ENCODE measurements at regions not wholly inside any gene's neighbourhood (a gene's known extent, or its start where the extent isn't known, plus 50 kb on each side); places are given as distances from the start of the nearest gene placed in this dataset.

DNA sequence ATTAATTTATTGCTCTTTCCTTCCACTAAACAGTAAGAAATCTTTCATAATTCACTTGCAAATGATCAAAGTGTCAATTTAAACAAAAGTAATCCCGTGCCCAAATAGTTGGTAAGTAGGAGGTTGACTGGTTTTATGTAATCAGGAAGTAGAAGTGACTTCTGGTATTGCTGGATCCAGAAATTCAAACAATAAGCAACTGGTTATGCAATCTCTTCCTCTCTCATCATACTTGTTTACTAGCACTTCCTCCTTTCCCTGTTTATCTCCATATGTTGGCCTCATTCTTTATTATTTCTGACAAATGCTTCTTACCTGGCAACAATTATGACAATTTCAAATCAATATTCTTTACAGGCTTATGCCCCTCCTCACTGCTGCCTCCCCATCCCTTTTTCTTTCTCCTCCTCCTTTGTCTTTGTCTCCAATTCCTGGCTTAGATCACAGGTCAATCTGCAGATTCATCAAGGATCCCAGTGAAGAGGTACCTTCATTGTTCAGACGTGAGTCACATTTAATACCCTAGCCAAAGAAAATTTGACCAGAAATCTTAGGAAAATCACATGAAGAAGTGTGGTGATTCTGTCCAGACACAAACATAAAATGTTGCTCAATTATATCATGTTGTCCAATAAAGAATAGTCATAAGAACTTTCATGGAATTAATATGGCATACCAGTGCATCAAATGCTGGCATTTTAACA lies 323.2 kb upstream of the PCDH7 start:
- CTCF ChIA-PET = no interaction called here
- DNase-seq (no peak), ATAC-seq (no peak)
- Mint-ChIP-seq H3K9me3 (ENCODE audit: insufficient read depth) (peaks cover 4% of the 10 kb centered on the region), H3K4me1 (ENCODE audit: low read depth) (no peaks in the 10 kb centered on the region), H3K36me3 (ENCODE audit: low read depth) (no peaks in the 10 kb centered on the region), H3K27me3 (ENCODE audit: low read depth) (no peaks in the 10 kb centered on the region), H3K27ac (no peak overlapping the region), H3K4me3 (no peak overlapping the region)
- POLR2A ChIA-PET = no interaction called here

DNA sequence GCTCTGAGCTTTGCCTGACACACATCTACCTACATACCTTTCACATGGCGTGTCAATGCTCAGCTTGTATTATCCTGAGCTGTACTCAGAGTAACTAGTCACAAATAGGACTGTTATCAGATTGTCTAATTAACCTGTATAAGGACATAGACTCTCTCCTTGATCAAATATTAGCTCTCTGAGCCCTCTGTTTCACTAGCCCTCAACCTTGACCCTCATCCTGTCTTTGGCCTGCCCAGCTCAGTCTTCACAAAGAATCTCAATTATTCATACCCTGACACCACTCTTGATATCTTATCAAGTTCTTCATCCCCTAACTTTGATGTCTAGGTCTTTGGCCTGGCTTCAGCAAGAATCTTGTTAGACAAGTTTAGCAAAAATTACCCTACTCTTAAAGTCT lies 320.7 kb upstream of the PCDH7 start:
- H3K4me3 Mint-ChIP-seq = no peak overlapping the region
- H3K36me3 Mint-ChIP-seq (ENCODE audit: low read depth) = no peaks in the 10 kb centered on the region
- no peaks in the 10 kb centered on the region for H3K4me1 Mint-ChIP-seq (ENCODE audit: low read depth)
- no peak overlapping the region for H3K27ac Mint-ChIP-seq
- ChIA-PET CTCF (no interaction called here), POLR2A (no interaction called here)
- H3K27me3 Mint-ChIP-seq (ENCODE audit: low read depth) = no peaks in the 10 kb centered on the region
- ATAC-seq (no peak), DNase-seq (no peak)
- H3K9me3 Mint-ChIP-seq (ENCODE audit: insufficient read depth) = peaks cover 7% of the 10 kb centered on the region

DNA sequence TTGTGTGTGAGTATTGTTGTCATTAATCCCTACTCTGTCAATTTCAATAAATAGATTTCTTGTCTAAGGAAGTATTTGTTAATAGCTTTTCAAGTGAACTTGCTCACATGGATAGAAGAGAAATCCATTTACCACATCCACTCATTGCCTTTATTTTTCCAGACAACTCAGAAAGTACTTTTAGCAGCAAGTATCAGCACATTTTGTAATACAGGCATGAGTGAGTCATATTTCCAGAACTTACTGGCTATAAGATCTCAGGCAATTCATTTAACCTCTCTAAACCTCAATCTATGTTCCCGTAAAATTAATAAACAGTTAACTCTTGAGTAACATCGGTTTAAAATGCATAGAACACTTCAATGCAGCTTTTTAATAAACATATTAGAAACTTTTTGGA lies 317.9 kb upstream of the PCDH7 start:
- Mint-ChIP-seq H3K4me3 (no peak overlapping the region), H3K27ac (no peak overlapping the region), H3K36me3 (ENCODE audit: low read depth) (no peaks in the 10 kb centered on the region), H3K9me3 (ENCODE audit: insufficient read depth) (peaks cover 4% of the 10 kb centered on the region), H3K4me1 (ENCODE audit: low read depth) (no peaks in the 10 kb centered on the region), H3K27me3 (ENCODE audit: low read depth) (no peaks in the 10 kb centered on the region)
- ChIA-PET CTCF (interaction anchor here (1.1 kb wide), 1 partner anchor 101 kb away, joined by 3 read pairs; no protein-coding TSS in a partner anchor), POLR2A (no interaction called here)
- ATAC-seq (no peak), DNase-seq (no peak)

DNA sequence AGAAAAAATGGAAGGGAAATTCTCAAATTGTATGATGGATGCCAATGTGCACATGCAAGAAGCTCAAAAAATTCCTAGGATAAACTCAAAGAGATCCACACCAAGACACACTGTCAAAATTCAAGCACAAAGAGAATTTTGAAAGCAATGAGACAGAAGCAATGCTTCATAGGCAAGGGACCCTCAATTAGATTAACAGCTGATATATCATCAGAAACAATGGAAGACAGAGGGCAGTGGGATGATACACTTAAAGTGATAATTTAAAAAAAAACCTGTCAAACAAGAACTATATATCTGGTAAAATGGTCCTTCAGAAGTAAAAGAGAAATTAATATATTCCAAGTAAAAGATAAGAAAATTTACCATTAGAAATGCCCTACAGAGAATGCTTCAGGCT lies 306.3 kb upstream of the PCDH7 start:
- Mint-ChIP-seq H3K27me3 (ENCODE audit: low read depth) (no peaks in the 10 kb centered on the region), H3K9me3 (ENCODE audit: insufficient read depth) (peaks cover 37% of the 10 kb centered on the region), H3K4me3 (no peak overlapping the region), H3K4me1 (ENCODE audit: low read depth) (no peaks in the 10 kb centered on the region), H3K36me3 (ENCODE audit: low read depth) (no peaks in the 10 kb centered on the region), H3K27ac (no peak overlapping the region)
- no peak for ATAC-seq
- ChIA-PET POLR2A (no interaction called here), CTCF (no interaction called here)
- DNase-seq = no peak

DNA sequence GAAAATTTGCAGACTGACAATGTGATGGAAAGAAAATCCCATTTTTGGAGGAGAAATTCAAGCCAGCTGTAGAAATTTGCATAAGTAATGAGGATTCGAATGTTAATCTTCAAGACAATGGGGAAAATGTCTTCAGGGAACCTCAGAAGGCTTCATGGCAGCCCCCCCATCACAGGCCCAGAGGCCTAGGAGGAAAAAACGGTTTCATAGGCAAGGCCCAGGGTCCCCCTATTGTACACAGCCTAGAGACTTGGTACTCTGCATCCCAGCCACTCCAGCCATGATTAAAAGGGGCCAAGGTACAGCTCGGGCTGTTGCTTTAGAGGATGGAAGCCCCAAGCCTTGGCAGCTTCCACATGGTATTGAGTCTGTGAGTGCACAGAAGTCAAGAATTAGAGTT lies 303.6 kb upstream of the PCDH7 start:
- ChIA-PET CTCF (no interaction called here), POLR2A (no interaction called here)
- Mint-ChIP-seq H3K27me3 (ENCODE audit: low read depth) (no peaks in the 10 kb centered on the region), H3K4me3 (no peak overlapping the region), H3K36me3 (ENCODE audit: low read depth) (no peaks in the 10 kb centered on the region), H3K27ac (no peak overlapping the region), H3K9me3 (ENCODE audit: insufficient read depth) (peaks cover 44% of the 10 kb centered on the region), H3K4me1 (ENCODE audit: low read depth) (no peaks in the 10 kb centered on the region)
- DNase-seq = no peak
- ATAC-seq = no peak

DNA sequence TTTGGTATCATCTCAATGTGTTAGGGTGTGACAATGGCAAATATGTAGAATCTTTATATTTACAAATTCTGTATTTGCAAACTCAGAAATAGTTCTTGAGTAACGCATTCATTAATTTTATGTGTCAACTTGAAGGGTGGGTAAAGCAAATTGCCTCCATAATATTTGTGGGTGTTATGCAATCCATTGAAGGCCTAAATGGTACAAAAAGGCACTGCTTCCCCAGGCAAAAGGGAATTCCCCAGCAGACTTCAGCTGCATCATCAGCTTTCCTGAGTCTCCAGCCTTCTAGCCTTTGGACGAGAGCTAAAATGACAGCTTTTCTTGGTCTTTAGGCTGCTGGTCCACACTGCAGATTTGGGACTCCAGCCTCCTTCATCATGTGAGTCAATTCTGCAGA lies 292.2 kb upstream of the PCDH7 start:
- H3K36me3 Mint-ChIP-seq (ENCODE audit: low read depth) = no peaks in the 10 kb centered on the region
- H3K4me1 Mint-ChIP-seq (ENCODE audit: low read depth) = no peaks in the 10 kb centered on the region
- H3K9me3 Mint-ChIP-seq (ENCODE audit: insufficient read depth) = peaks cover 27% of the 10 kb centered on the region
- H3K27ac Mint-ChIP-seq = no peak overlapping the region
- ChIA-PET CTCF (no interaction called here), POLR2A (no interaction called here)
- ATAC-seq = no peak
- no peak overlapping the region for H3K4me3 Mint-ChIP-seq
- DNase-seq = no peak
- no peaks in the 10 kb centered on the region for H3K27me3 Mint-ChIP-seq (ENCODE audit: low read depth)

DNA sequence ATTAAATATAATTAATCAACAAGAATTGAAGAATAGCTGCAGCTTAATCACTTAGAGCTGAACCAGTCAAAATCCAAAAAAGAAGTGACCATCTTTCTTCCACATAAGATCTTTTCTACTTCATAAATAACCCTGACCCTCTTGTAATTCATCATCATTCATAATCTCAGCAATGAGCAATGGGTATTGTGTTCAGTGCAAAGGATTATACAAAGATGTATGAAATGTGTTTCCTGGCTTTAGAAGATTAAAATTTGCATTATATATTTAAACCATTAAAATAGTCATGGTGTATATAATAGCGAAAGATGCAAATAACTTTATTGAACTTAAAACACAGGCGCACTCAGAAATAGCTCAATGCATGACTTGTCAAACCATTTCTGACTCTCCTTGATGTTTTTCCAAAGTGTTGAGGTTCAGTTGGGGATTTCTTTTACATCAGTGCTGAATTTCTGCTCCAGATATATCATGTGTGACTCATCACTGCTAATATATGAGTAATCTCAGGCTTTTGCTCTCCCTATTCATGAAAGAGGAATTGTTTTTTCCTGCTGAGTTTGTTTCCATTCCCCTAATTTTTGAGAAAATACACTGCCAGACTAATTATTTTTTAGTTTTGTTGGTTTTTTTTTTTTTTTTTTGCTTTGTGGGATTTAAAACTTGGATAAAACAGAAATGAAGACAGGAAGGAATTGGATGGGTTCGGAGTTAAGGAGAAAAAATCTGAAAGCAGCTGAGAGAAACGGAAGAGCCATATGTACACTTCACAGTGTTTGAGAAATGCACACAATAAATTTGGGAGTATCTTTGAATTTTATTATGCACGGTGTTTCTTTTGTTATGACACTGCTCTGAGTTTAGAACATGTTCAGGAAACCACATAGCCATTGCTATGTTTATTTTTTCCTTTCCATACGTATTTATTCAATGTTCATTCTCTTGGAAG lies 290.1 kb upstream of the PCDH7 start:
- no peaks in the 10 kb centered on the region for H3K4me1 Mint-ChIP-seq (ENCODE audit: low read depth)
- DNase-seq = no peak
- no peaks in the 10 kb centered on the region for H3K27me3 Mint-ChIP-seq (ENCODE audit: low read depth)
- H3K27ac Mint-ChIP-seq = no peak overlapping the region
- ATAC-seq = no peak
- POLR2A ChIA-PET = no interaction called here
- CTCF ChIA-PET = no interaction called here
- no peak overlapping the region for H3K4me3 Mint-ChIP-seq
- peaks cover 20% of the 10 kb centered on the region for H3K9me3 Mint-ChIP-seq (ENCODE audit: insufficient read depth)
- H3K36me3 Mint-ChIP-seq (ENCODE audit: low read depth) = no peaks in the 10 kb centered on the region

DNA sequence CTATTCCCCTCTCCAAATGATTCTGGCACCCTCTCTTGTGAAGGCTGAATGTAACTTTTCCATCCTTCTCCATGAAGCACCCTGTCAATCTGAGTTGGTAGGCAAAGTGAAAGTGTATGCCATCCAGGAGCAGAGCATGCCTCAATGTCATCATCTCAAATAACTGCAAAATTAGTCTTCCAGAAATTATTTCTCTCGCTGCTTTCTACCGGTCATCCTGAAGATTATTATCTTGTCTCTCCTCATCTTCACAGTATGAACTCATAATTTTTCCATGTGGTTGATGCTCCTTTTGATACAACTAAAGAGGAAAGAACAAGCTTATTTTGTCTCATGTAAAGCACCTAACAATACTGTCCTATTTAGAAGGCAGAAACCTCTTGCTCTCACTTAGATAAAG lies 285.5 kb upstream of the PCDH7 start:
- Mint-ChIP-seq H3K9me3 (ENCODE audit: insufficient read depth) (peaks cover 27% of the 10 kb centered on the region), H3K4me1 (ENCODE audit: low read depth) (no peaks in the 10 kb centered on the region), H3K36me3 (ENCODE audit: low read depth) (no peaks in the 10 kb centered on the region), H3K27me3 (ENCODE audit: low read depth) (no peaks in the 10 kb centered on the region), H3K27ac (no peak overlapping the region), H3K4me3 (no peak overlapping the region)
- CTCF ChIA-PET = no interaction called here
- POLR2A ChIA-PET = no interaction called here
- no peak for ATAC-seq
- no peak for DNase-seq

DNA sequence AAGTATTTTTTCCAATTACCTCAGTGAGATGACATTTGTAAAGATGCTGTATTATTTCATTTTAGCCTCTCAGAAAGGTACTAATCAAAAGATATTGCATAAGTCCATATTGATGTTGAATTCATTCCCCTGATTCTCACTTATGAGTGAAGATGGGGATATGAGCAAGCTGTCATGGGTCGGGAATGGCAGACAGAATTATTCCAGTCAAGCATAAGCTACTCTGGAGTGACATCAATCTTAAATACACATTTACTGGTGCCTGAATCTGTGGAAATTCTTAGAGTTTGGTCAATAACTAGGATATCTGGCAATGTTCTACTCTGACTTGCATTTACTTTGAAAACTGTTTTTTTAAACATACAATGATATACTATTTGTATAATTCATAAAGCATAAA lies 283.8 kb upstream of the PCDH7 start:
- POLR2A ChIA-PET = no interaction called here
- H3K9me3 Mint-ChIP-seq (ENCODE audit: insufficient read depth) = peaks cover 17% of the 10 kb centered on the region
- H3K27ac Mint-ChIP-seq = no peak overlapping the region
- no peak for DNase-seq
- CTCF ChIA-PET = no interaction called here
- no peaks in the 10 kb centered on the region for H3K4me1 Mint-ChIP-seq (ENCODE audit: low read depth)
- H3K36me3 Mint-ChIP-seq (ENCODE audit: low read depth) = no peaks in the 10 kb centered on the region
- no peaks in the 10 kb centered on the region for H3K27me3 Mint-ChIP-seq (ENCODE audit: low read depth)
- no peak overlapping the region for H3K4me3 Mint-ChIP-seq
- ATAC-seq = no peak

DNA sequence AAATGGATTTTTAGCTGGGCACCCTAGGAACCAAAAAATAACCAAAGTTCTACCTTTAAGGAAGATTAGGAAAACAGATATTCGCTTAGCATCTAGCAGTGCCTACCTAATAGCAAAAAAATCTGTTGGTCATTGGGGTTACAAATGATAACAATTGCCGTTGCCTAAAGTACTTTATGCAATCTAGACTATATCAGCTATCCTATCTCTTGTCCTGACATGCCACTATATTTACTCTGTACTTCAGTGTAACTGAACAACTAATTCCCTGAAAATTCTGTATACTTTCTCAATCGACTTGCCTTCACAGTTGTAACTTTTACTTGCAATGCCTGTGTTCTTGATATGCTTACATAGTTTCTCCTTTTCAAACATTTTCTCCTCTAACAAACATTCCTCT lies 282.9 kb upstream of the PCDH7 start:
- Mint-ChIP-seq H3K9me3 (ENCODE audit: insufficient read depth) (peaks cover 17% of the 10 kb centered on the region), H3K4me1 (ENCODE audit: low read depth) (no peaks in the 10 kb centered on the region), H3K27me3 (ENCODE audit: low read depth) (no peaks in the 10 kb centered on the region), H3K36me3 (ENCODE audit: low read depth) (no peaks in the 10 kb centered on the region), H3K27ac (no peak overlapping the region), H3K4me3 (no peak overlapping the region)
- CTCF ChIA-PET = no interaction called here
- POLR2A ChIA-PET = no interaction called here
- ATAC-seq = no peak
- DNase-seq = no peak

DNA sequence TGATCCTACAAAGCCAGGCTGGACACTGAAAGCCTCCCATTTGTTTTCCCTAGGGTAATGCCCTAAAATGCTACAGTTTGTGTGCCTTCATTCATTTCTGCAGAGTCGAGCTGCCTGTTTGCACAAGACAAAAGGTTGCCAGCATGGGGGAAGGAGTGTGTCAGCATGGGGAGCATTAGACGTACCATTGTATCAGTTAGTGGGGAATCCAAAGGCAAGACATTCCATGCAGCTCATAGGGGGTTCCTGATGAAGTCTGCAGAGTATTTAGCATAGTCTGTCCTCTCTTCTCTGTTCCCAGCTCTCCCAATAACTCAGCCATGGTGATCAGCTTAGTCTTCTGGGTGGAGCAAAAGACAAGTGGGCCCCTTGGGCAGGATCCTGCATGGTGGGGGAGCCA lies 276.9 kb upstream of the PCDH7 start:
- DNase-seq = no peak
- POLR2A ChIA-PET = no interaction called here
- Mint-ChIP-seq H3K4me1 (ENCODE audit: low read depth) (no peaks in the 10 kb centered on the region), H3K4me3 (no peak overlapping the region), H3K36me3 (ENCODE audit: low read depth) (no peaks in the 10 kb centered on the region), H3K27ac (no peak overlapping the region), H3K27me3 (ENCODE audit: low read depth) (no peaks in the 10 kb centered on the region), H3K9me3 (ENCODE audit: insufficient read depth) (peaks cover 6% of the 10 kb centered on the region)
- no peak for ATAC-seq
- CTCF ChIA-PET = no interaction called here

DNA sequence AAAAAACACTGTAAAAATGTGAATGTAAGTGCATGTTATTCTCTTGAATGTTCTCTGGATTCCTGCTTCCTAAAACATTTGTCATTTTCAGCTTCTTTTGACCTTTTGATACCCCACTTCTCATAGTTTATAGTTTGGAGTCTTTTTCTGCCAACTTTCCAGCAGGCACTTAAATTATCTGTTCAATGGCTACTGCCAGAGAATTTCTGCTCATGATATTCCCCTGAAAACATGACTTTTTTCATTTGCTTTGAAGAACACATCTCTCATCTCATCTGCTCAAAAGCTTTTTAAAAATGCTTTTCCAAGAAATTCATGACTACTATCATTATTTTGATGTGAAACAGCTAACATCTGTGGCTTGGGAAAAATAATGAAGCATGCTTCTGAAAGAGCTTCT lies 269.7 kb upstream of the PCDH7 start:
- CTCF ChIA-PET = no interaction called here
- DNase-seq (no peak), ATAC-seq (no peak)
- Mint-ChIP-seq H3K9me3 (ENCODE audit: insufficient read depth) (peaks cover 20% of the 10 kb centered on the region), H3K27me3 (ENCODE audit: low read depth) (no peaks in the 10 kb centered on the region), H3K4me1 (ENCODE audit: low read depth) (no peaks in the 10 kb centered on the region), H3K27ac (no peak overlapping the region), H3K4me3 (no peak overlapping the region), H3K36me3 (ENCODE audit: low read depth) (no peaks in the 10 kb centered on the region)
- POLR2A ChIA-PET = no interaction called here

DNA sequence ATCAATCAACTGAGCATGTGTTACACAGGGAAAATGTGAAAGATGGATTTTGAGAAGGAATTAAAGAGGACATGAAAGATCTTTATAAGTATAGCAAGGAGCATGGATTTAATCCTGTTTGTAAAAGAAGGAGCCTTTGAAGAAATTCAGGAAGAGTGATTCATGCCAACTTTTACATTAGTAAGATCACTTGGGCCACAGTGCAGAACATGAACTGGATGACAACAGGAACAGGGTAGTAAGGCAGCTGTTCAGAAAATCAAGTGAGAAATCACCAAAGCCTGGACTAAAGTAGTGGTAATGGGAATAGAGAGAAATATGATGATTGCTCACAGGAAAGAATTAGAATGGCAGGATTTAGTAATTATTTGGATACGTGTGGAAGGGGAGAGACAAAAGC lies 265.7 kb upstream of the PCDH7 start:
- no peak for ATAC-seq
- Mint-ChIP-seq H3K4me3 (no peak overlapping the region), H3K36me3 (ENCODE audit: low read depth) (no peaks in the 10 kb centered on the region), H3K4me1 (ENCODE audit: low read depth) (no peaks in the 10 kb centered on the region), H3K27me3 (ENCODE audit: low read depth) (no peaks in the 10 kb centered on the region), H3K27ac (no peak overlapping the region), H3K9me3 (ENCODE audit: insufficient read depth) (peaks cover 20% of the 10 kb centered on the region)
- no peak for DNase-seq
- ChIA-PET POLR2A (no interaction called here), CTCF (no interaction called here)
